Memory B cell (primary cell): ENCODE measurements at regions not wholly inside any gene's neighbourhood (a gene's known extent, or its start where the extent isn't known, plus 50 kb on each side); places are given as distances from the start of the nearest gene placed in this dataset.

ENCODE experiments used
- ATAC-seq: fragments of 150-1000 bp; cut with Tn5 transposase; 2 replicates; pipeline ENCODE4 v1.10.0; 2021; ENCODE audit warnings: low read depth, mild to moderate bottlenecking, moderate library complexity
- DNase-seq, 2 donors: peaks; one replicate each; pipeline ENCODE4 v3.0.0; 2022; ENCODE audit warnings: low spot score in 2 of 2
- H3K27ac Mint-ChIP-seq: one replicate; pipeline ENCODE4 v1.8.0; 2022; ENCODE audit warnings: mild to moderate bottlenecking, moderate library complexity, mixed read lengths
- H3K27me3 Mint-ChIP-seq: one replicate; pipeline ENCODE4 v1.8.0; 2022; ENCODE audit warnings: mixed read lengths
- H3K36me3 Mint-ChIP-seq: one replicate; pipeline ENCODE4 v1.8.0; 2022; ENCODE audit warnings: mild to moderate bottlenecking, mixed read lengths
- H3K4me1 Mint-ChIP-seq: one replicate; pipeline ENCODE4 v1.8.0; 2022; ENCODE audit warnings: mixed read lengths
- H3K4me3 Mint-ChIP-seq: one replicate; pipeline ENCODE4 v1.8.0; 2022; ENCODE audit warnings: mild to moderate bottlenecking, moderate library complexity, mixed read lengths
- H3K9me3 Mint-ChIP-seq: one replicate; pipeline ENCODE4 v1.8.0; 2022; ENCODE audit warnings: mixed read lengths

DNA sequence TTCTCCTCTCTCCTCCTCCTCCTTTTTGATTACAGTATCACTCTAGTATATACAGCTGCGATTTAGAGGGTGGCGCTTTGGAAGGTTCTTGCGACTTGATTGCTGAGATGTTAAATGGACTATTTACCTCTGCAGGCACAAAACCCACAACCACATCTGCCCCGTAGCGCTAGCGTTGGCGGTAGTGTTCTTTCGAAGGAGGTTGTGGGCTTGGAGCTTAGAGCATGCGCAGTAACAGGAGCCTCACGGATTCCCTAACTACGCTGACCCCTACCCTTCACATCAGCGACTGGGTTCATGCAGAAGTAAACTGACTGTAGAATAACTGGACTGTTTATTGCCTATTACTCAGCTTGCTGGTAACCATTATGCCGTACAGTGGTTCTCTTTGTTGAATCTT lies 58.0 kb downstream of the CGGBP1 start:
- Mint-ChIP-seq H3K4me1 (peaks cover 9% of the 10 kb centered on the region), H3K27me3 (no peaks in the 10 kb centered on the region), H3K27ac (no peak overlapping the region), H3K9me3 (no peaks in the 10 kb centered on the region), H3K36me3 (no peaks in the 10 kb centered on the region), H3K4me3 (peak overlapping the region; percentile 64)
- ATAC-seq (peak; percentile 45), DNase-seq (peak in 1 of 2 donors; percentile 2)

DNA sequence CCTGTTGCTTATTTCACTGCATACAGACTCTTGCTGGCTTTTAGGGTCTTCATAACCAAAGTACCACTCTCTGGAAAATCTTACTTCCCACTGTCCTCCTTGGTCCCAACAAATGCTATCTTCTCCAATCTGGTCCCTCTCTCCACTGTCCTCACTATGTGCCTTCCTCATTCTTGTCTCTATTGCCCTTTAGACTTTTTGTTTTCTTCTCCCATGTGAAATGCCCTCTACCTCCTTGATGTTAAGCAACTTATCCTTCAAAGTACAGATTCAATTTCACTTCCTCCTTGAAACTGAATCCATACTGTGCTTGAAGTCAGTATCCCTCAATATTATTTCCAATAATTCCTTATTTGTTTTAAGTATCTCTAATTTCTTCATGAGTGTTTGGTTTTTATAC lies 60.8 kb downstream of the CGGBP1 start:
- no peaks in the 10 kb centered on the region for H3K27me3 Mint-ChIP-seq

GRCh38 chr3:87997298-87997697 lies 61.5 kb downstream of the CGGBP1 start:
- Mint-ChIP-seq H3K4me3 (peak overlapping the region; percentile 61), H3K36me3 (no peaks in the 10 kb centered on the region), H3K4me1 (peaks cover 9% of the 10 kb centered on the region), H3K27me3 (no peaks in the 10 kb centered on the region), H3K9me3 (no peaks in the 10 kb centered on the region), H3K27ac (peak overlapping the region; percentile 35)
- DNase-seq, result no peak
- ATAC-seq, result peak; percentile 39

More for the DNA sequence above, 60.8 kb downstream of the CGGBP1 start:
- no peaks in the 10 kb centered on the region for H3K9me3 Mint-ChIP-seq
- peak overlapping the region; percentile 27 for H3K4me3 Mint-ChIP-seq
- H3K36me3 Mint-ChIP-seq, result no peaks in the 10 kb centered on the region
- H3K27ac Mint-ChIP-seq, result no peak overlapping the region
- DNase-seq (no peak), ATAC-seq (peak; percentile 29)
- peaks cover 9% of the 10 kb centered on the region for H3K4me1 Mint-ChIP-seq

DNA sequence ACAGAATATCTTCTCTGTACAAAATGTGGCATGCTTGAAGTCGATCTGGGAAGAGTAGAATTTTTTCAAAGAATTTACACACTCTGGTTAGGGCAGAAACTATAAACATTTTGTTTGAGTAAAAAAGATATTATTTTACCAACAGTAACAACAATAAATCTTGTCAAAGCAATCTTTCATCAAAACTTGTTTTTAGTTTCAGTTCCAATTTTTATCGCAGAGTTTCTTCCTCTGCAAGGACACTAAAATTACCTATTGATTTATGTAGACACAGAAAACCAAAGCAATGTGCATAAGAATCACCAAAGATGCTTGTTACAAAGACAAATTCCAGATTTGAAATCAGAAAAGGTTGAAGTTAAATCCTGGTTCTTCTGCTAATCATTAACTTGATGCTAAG lies 61.9 kb downstream of the CGGBP1 start:
- Mint-ChIP-seq H3K4me1 (peaks cover 9% of the 10 kb centered on the region), H3K9me3 (no peaks in the 10 kb centered on the region), H3K27me3 (no peaks in the 10 kb centered on the region), H3K36me3 (no peaks in the 10 kb centered on the region), H3K27ac (peak overlapping the region; percentile 35), H3K4me3 (peak overlapping the region; percentile 61)
- no peak for ATAC-seq
- no peak for DNase-seq

GRCh38 chr3:87993566-87993965 lies 65.2 kb downstream of the CGGBP1 start:
- DNase-seq (no peak), ATAC-seq (no peak)
- Mint-ChIP-seq H3K4me3 (no peak overlapping the region), H3K36me3 (no peaks in the 10 kb centered on the region), H3K27me3 (no peaks in the 10 kb centered on the region), H3K27ac (no peak overlapping the region), H3K9me3 (no peaks in the 10 kb centered on the region), H3K4me1 (peaks cover 9% of the 10 kb centered on the region)

GRCh38 chr3:87987952-87988351 lies 70.9 kb downstream of the CGGBP1 start:
- DNase-seq (no peak), ATAC-seq (no peak)
- Mint-ChIP-seq H3K27ac (no peak overlapping the region), H3K4me3 (no peak overlapping the region), H3K4me1 (no peaks in the 10 kb centered on the region), H3K27me3 (no peaks in the 10 kb centered on the region), H3K9me3 (no peaks in the 10 kb centered on the region), H3K36me3 (no peaks in the 10 kb centered on the region)

GRCh38 chr3:87982421-87982820 lies 76.4 kb downstream of the CGGBP1 start:
- DNase-seq (no peak), ATAC-seq (no peak)
- Mint-ChIP-seq H3K4me1 (no peaks in the 10 kb centered on the region), H3K27me3 (peaks cover 6% of the 10 kb centered on the region), H3K27ac (no peak overlapping the region), H3K9me3 (peaks cover 2% of the 10 kb centered on the region), H3K4me3 (no peak overlapping the region), H3K36me3 (no peaks in the 10 kb centered on the region)

DNA sequence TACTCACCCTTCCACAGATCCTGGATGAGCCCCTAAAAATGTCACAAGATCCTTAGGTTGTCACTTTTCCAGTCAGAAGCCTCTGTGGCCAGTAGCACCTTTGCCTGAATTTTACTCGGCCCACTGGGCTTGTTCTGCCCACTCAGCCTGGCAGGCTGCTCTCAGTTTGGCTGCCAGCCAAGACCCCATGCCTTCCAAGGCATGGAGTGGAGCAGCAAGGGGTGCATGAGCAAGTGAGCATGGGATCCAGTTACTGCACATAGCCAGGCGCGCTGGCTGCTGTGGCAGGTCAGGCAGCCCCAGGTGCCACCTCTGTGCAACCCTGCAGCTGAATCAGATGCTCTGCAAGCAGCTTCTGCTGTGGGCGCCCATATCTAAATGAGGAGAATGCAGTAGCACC lies 79.3 kb downstream of the CGGBP1 start:
- Mint-ChIP-seq H3K9me3 (peaks cover 2% of the 10 kb centered on the region), H3K27ac (no peak overlapping the region), H3K27me3 (peaks cover 6% of the 10 kb centered on the region), H3K36me3 (no peaks in the 10 kb centered on the region), H3K4me1 (no peaks in the 10 kb centered on the region), H3K4me3 (no peak overlapping the region)
- DNase-seq (no peak), ATAC-seq (no peak)

- ATAC-seq (no peak), DNase-seq (no peak)
- no peak overlapping the region for H3K4me3 Mint-ChIP-seq
- H3K27ac Mint-ChIP-seq, result no peak overlapping the region
- no peaks in the 10 kb centered on the region for H3K36me3 Mint-ChIP-seq
- H3K9me3 Mint-ChIP-seq, result peaks cover 2% of the 10 kb centered on the region
- H3K27me3 Mint-ChIP-seq, result peaks cover 6% of the 10 kb centered on the region
- H3K4me1 Mint-ChIP-seq, result no peaks in the 10 kb centered on the region
Observed at GRCh38 chr3:87977765-87978164, 81.0 kb downstream of the CGGBP1 start.

DNA sequence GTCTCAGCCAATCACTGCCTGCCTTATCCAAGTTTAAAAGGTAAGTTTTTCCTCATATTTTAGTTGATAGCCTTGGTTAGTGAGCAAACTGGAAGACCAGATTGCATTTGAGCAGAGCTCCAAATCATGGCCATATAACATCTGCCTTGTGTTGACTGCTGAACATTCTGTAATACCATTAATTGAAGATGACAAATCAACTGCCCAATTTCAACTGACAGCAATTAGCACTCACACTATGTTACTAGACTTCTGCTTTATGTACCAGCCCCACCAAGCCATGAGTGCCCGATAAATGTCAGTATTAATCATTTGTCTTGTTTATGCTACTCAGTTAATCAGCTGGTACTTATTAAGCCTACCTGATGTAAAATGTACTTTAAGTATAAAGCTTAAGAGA lies 83.1 kb downstream of the CGGBP1 start:
- ATAC-seq, result no peak
- Mint-ChIP-seq H3K27me3 (peaks cover 4% of the 10 kb centered on the region), H3K36me3 (no peaks in the 10 kb centered on the region), H3K9me3 (peaks cover 2% of the 10 kb centered on the region), H3K4me3 (no peak overlapping the region), H3K4me1 (no peaks in the 10 kb centered on the region), H3K27ac (no peak overlapping the region)
- no peak for DNase-seq

- no peak for DNase-seq
- H3K36me3 Mint-ChIP-seq, result no peaks in the 10 kb centered on the region
- H3K4me1 Mint-ChIP-seq, result no peaks in the 10 kb centered on the region
- H3K9me3 Mint-ChIP-seq, result peaks cover 2% of the 10 kb centered on the region
- ATAC-seq, result no peak
- H3K4me3 Mint-ChIP-seq, result no peak overlapping the region
- peaks cover 4% of the 10 kb centered on the region for H3K27me3 Mint-ChIP-seq
- no peak overlapping the region for H3K27ac Mint-ChIP-seq
Observed at GRCh38 chr3:87973906-87974305, 84.9 kb downstream of the CGGBP1 start.

- Mint-ChIP-seq H3K36me3 (peaks cover 1% of the 10 kb centered on the region), H3K27me3 (no peaks in the 10 kb centered on the region), H3K4me1 (no peaks in the 10 kb centered on the region), H3K9me3 (no peaks in the 10 kb centered on the region), H3K27ac (no peak overlapping the region), H3K4me3 (no peak overlapping the region)
- ATAC-seq (no peak), DNase-seq (no peak)
Observed at GRCh38 chr3:87969620-87970019, 89.2 kb downstream of the CGGBP1 start.

GRCh38 chr3:87968668-87969067 lies 90.1 kb downstream of the CGGBP1 start:
- Mint-ChIP-seq H3K4me3 (no peak overlapping the region), H3K4me1 (no peaks in the 10 kb centered on the region), H3K27ac (no peak overlapping the region), H3K36me3 (peaks cover 1% of the 10 kb centered on the region), H3K9me3 (no peaks in the 10 kb centered on the region), H3K27me3 (no peaks in the 10 kb centered on the region)
- DNase-seq, result no peak
- ATAC-seq, result no peak

DNA sequence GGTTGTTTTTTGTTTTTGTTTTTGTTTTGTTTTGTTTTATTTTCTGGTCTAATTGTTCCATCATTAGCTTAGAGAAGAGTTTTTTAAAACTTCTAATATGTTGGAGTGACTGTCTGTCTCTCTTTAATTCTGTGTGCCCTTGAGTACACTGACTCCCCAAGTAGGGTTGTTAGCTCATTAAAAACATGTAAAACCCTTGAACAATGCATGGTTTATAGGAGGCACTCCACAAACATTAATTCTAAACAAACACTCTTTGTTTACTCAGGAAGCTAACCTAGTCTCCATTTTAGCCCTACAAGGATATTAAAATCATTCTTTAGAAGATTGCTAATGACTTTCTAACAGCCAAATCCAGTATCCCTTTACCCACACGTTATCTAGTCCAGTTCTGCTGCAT lies 100.5 kb downstream of the CGGBP1 start:
- DNase-seq (no peak), ATAC-seq (no peak)
- Mint-ChIP-seq H3K27ac (no peak overlapping the region), H3K36me3 (no peaks in the 10 kb centered on the region), H3K4me3 (no peak overlapping the region), H3K4me1 (no peaks in the 10 kb centered on the region), H3K9me3 (no peaks in the 10 kb centered on the region), H3K27me3 (peaks cover 6% of the 10 kb centered on the region)

- no peak for ATAC-seq
Observed at GRCh38 chr3:87957575-87957974, 101.2 kb downstream of the CGGBP1 start.

GRCh38 chr3:87949879-87950208 lies 109.0 kb downstream of the CGGBP1 start:
- peaks cover 9% of the 10 kb centered on the region for H3K4me1 Mint-ChIP-seq
- no peaks in the 10 kb centered on the region for H3K9me3 Mint-ChIP-seq
- ATAC-seq (peak; percentile 87), DNase-seq (no peak)
- H3K27me3 Mint-ChIP-seq, result peaks cover 2% of the 10 kb centered on the region
- H3K36me3 Mint-ChIP-seq, result no peaks in the 10 kb centered on the region
- H3K27ac Mint-ChIP-seq, result peak overlapping the region; percentile 80
- H3K4me3 Mint-ChIP-seq, result peak overlapping the region; percentile 59

More at GRCh38 chr3:87957575-87957974, 101.2 kb downstream of the CGGBP1 start:
- H3K36me3 Mint-ChIP-seq, result no peaks in the 10 kb centered on the region
- no peak overlapping the region for H3K4me3 Mint-ChIP-seq
- DNase-seq, result no peak
- no peak overlapping the region for H3K27ac Mint-ChIP-seq
- peaks cover 6% of the 10 kb centered on the region for H3K27me3 Mint-ChIP-seq
- H3K4me1 Mint-ChIP-seq, result no peaks in the 10 kb centered on the region
- H3K9me3 Mint-ChIP-seq, result no peaks in the 10 kb centered on the region
